Stimulated activated CD4-positive, alpha-beta T cell treated with anti-CD3 and anti-CD28 coated beads, Interleukin-1b, Interleukin-23, amount 100 ng/mL, for 4 hours (primary cell): ENCODE measurements at regions not wholly inside any gene's neighbourhood (a gene's known extent, or its start where the extent isn't known, plus 50 kb on each side); places are given as distances from the start of the nearest gene placed in this dataset.

ENCODE experiments used
- DNase-seq, 2 donors: peaks; one replicate each; pipeline ENCODE4 v3.0.0-alpha.2; 2020; ENCODE audit warnings: low read depth in 2 of 2

- no peak for DNase-seq
These were observed 70.2 kb downstream of the HRH4 start for GRCh38 chr18:24530630-24531111.

- no peak for DNase-seq
These were observed 73.8 kb downstream of the HRH4 start for GRCh38 chr18:24534271-24534670.

GRCh38 chr18:24534737-24535136 lies 74.3 kb downstream of the HRH4 start:
- DNase-seq, result no peak

GRCh38 chr18:24535527-24536295 lies 75.3 kb downstream of the HRH4 start:
- DNase-seq, result no peak

GRCh38 chr18:24536326-24536725 lies 75.9 kb downstream of the HRH4 start:
- DNase-seq, result no peak

GRCh38 chr18:24536834-24537233 lies 76.4 kb downstream of the HRH4 start:
- no peak for DNase-seq

GRCh38 chr18:24538414-24539264 lies 78.2 kb downstream of the HRH4 start:
- no peak for DNase-seq

GRCh38 chr18:24539866-24540617 lies 79.6 kb downstream of the HRH4 start:
- DNase-seq, result no peak

- no peak for DNase-seq
These were observed 80.5 kb downstream of the HRH4 start for GRCh38 chr18:24540896-24541295.

GRCh38 chr18:24543086-24543794 lies 82.8 kb downstream of the HRH4 start:
- DNase-seq, result no peak

- no peak for DNase-seq
These were observed 83.5 kb downstream of the HRH4 start for GRCh38 chr18:24543795-24544498.

GRCh38 chr18:24544949-24545348 lies 84.5 kb downstream of the HRH4 start:
- DNase-seq, result no peak

GRCh38 chr18:24545651-24546050 lies 85.2 kb downstream of the HRH4 start:
- DNase-seq, result no peak

- DNase-seq, result no peak
These were observed 85.9 kb downstream of the HRH4 start for GRCh38 chr18:24546307-24546706.

GRCh38 chr18:24548583-24548982 lies 88.1 kb downstream of the HRH4 start:
- DNase-seq, result no peak

- no peak for DNase-seq
These were observed 91.8 kb downstream of the HRH4 start for GRCh38 chr18:24552218-24552617.

GRCh38 chr18:24553571-24554285 lies 93.3 kb downstream of the HRH4 start:
- DNase-seq, result no peak

GRCh38 chr18:24558403-24558802 lies 98.0 kb downstream of the HRH4 start:
- DNase-seq, result no peak

- DNase-seq, result no peak
These were observed 99.1 kb downstream of the HRH4 start for GRCh38 chr18:24559526-24559925.

GRCh38 chr18:24560511-24560981 lies 100.1 kb downstream of the HRH4 start:
- no peak for DNase-seq
